ENCODE measurements at regions not wholly inside any gene's neighbourhood (a gene's known extent, or its start where the extent isn't known, plus 50 kb on each side); places are given as distances from the start of the nearest gene placed in this dataset.

GRCh38 chr2:11101430-11101829 is 53.8 kb upstream of the SLC66A3 start:
- no peak for DNase-seq (ENCODE audit: low spot score)

- no peak for DNase-seq (ENCODE audit: low spot score)
Observed at GRCh38 chr2:11102466-11102865, 52.8 kb upstream of the SLC66A3 start.

GRCh38 chr2:11102956-11103860 is 52.1 kb upstream of the SLC66A3 start:
- no peak for DNase-seq (ENCODE audit: low spot score)

GRCh38 chr2:11103984-11104793 is 51.1 kb upstream of the SLC66A3 start:
- no peak for DNase-seq (ENCODE audit: low spot score)

- no peak for DNase-seq (ENCODE audit: low spot score)
Observed at GRCh38 chr2:11104794-11105660, 50.2 kb upstream of the SLC66A3 start.
